VCaP (cell line): ENCODE measurements at regions not wholly inside any gene's neighbourhood (a gene's known extent, or its start where the extent isn't known, plus 50 kb on each side); places are given as distances from the start of the nearest gene placed in this dataset.

Experiments used
- H3K27ac ChIP-seq: fragments of 450-650 bp; 2 replicates; pipeline ENCODE4 v1.5.1; 2017
- CTCF ChIP-seq: fragments of 450-650 bp; conservative IDR thresholded peaks from 2 replicates; pipeline ENCODE4 v1.5.1; 2017; ENCODE audit warnings: mild to moderate bottlenecking, moderate library complexity

GRCh38 chr2:134019871-134020270 is 234.0 kb upstream of the MGAT5 start:
- no peak overlapping the region for H3K27ac ChIP-seq
- TF ChIP-seq CTCF, result no peak

DNA sequence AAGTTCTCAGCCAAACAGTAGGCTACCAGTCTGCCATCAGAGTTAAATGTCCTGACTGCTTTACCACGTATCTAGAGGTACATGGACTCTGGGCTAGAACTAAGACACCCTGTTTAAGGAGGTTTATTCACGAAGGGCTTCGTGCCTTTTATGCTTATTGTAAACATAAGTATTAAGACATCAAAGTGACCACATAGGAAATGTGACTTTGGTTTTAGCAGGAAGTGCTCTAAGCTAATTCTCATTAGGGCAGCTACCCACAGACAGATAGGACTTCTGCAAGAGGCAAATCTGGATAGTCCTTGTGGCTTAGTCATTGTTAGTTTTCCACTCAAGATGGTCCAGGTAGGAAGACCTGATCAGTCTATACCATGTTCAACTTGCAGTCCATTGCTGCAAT is 233.3 kb upstream of the MGAT5 start:
- no peak overlapping the region for H3K27ac ChIP-seq
- TF ChIP-seq CTCF, result no peak

GRCh38 chr2:134021830-134022524 is 231.9 kb upstream of the MGAT5 start:
- TF ChIP-seq CTCF, result no peak
- H3K27ac ChIP-seq, result no peak overlapping the region

DNA sequence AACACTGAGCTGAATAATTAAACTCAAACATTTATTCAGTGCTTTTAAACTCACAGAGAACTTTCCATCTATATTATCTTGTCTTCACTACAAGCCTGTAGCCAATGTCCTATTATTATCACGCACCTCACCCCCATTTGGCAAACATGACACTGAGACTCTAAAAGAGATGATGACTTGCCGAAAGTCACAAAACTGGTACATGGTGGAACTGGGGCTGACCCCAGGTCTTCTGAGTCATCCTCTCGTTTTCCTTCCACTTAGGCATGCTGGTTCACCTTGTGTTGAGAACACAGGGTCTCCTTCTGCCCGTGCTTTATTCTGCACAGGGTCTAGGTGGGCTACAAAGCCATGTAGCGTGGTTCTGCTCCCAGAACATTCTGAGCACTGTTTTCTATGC is 230.0 kb upstream of the MGAT5 start:
- no peak for TF ChIP-seq CTCF
- no peak overlapping the region for H3K27ac ChIP-seq

GRCh38 chr2:134027980-134028379 is 225.9 kb upstream of the MGAT5 start:
- no peak for TF ChIP-seq CTCF
- no peak overlapping the region for H3K27ac ChIP-seq

DNA sequence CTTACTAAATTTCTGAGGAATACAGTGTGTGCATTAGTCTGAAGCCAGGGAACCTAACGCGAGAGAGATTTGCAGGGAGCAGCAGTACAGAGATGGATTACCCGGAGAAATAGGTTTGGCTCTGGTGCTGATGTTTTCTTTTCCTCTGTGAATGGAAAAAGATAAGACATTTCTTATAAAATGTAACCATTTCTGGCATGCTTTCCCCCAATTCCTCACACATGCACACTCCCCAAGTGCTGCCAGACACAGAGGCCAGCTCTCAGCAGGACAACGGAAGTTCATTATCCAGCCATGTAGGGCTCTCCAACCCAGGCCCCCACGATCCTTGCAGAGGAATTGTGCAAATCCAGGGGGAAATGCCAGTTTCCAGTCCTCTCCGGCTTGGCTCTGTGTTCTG is 224.5 kb upstream of the MGAT5 start:
- H3K27ac ChIP-seq, result no peak overlapping the region
- no peak for TF ChIP-seq CTCF

GRCh38 chr2:134031539-134031938 is 222.3 kb upstream of the MGAT5 start:
- no peak for TF ChIP-seq CTCF
- no peak overlapping the region for H3K27ac ChIP-seq
